H1 (cell line): ENCODE measurements at regions not wholly inside any gene's neighbourhood (a gene's known extent, or its start where the extent isn't known, plus 50 kb on each side); places are given as distances from the start of the nearest gene placed in this dataset.

Source experiments
- ASH2L ChIP-seq: fragments of 200-600, 300-600 bp; sonication (generic); IDR thresholded peaks from one replicate; pipeline ENCODE4 v1.7.1; 2017; ENCODE audit warnings: low read length
- CTCF ChIP-seq, 3 experiments: IDR thresholded peaks; 1 replicate in 2 of 3; 2 replicates in 1 of 3; pipeline versions ENCODE4 v1.5.1 to v1.6.1; 2011; ENCODE audit warnings: low read length in 3 of 3, mild to moderate bottlenecking in 3 of 3, inconsistent platforms in 2 of 3, low read depth in 1 of 3, moderate library complexity in 1 of 3; ENCODE audit not compliant: insufficient read depth in 1 of 3; ENCODE audit errors: control extremely low read depth in 1 of 3
- E2F6 ChIP-seq: IDR thresholded peaks from 2 replicates; pipeline ENCODE4 v1.6.1; 2012; ENCODE audit warnings: inconsistent platforms
- POLR2AphosphoS5 ChIP-seq: IDR thresholded peaks from 2 replicates; pipeline ENCODE4 v1.6.1; 2011; ENCODE audit warnings: low read depth, low read length
- RNF2 ChIP-seq: fragments of 200-900, 300-1000 bp; sonication (generic); IDR thresholded peaks from 2 replicates; pipeline ENCODE4 v1.7.1; 2016; ENCODE audit warnings: borderline replicate concordance, low read depth, mild to moderate bottlenecking, antibody characterized with exemption, low read length; ENCODE audit not compliant: poor library complexity, severe bottlenecking; ENCODE audit errors: missing control alignments
- SAP30 ChIP-seq: fragments of 300-600 bp; sonication (generic); IDR thresholded peaks from 2 replicates; pipeline ENCODE4 v1.7.1; 2012; ENCODE audit warnings: low read length, moderate library complexity, mild to moderate bottlenecking, inconsistent platforms; ENCODE audit not compliant: insufficient read depth, insufficient replicate concordance
- SIN3A ChIP-seq, 2 experiments: IDR thresholded peaks in 1 of 2; conservative IDR thresholded peaks in 1 of 2; 2 replicates each; pipeline ENCODE4 v1.6.1; 2011 to 2012; ENCODE audit warnings: low read length in 2 of 2, improper control_type of control experiment in 1 of 2, low read depth in 1 of 2, mild to moderate bottlenecking in 1 of 2
- SP2 ChIP-seq: IDR thresholded peaks from 2 replicates; pipeline ENCODE4 v1.6.1; 2012; ENCODE audit warnings: mild to moderate bottlenecking, low read length, inconsistent platforms
- SUZ12 ChIP-seq: fragments of 200-600 bp; sonication (generic); IDR thresholded peaks from 2 replicates; pipeline ENCODE4 v1.6.1; 2012; ENCODE audit warnings: mild to moderate bottlenecking, inconsistent platforms, low read length, moderate library complexity, mixed read lengths
- TBP ChIP-seq: IDR thresholded peaks from 2 replicates; pipeline ENCODE4 v1.6.1; 2011; ENCODE audit warnings: low read depth, low read length, improper control_type of control experiment
- TCF12 ChIP-seq: IDR thresholded peaks from 2 replicates; pipeline ENCODE4 v1.6.1; 2011; ENCODE audit warnings: low read depth, mild to moderate bottlenecking, low read length

GRCh38 chr10:78177491-78178185 lies 144.0 kb downstream of the RPS24 start (continued):
- TF ChIP-seq E2F6 (no peak), POLR2AphosphoS5 (no peak), TBP (no peak), RNF2 (no peak), SAP30 (no peak), ASH2L (no peak), TCF12 (no peak), SUZ12 (no peak), SIN3A (conservative IDR thresholded peaks at IDR 0.05 in 1 of 2, IDR thresholded peaks at IDR 0.05 in 1 of 2; ENCODE audit: low read depth in 1 of 2, low read length in 2 of 2) (no peak), CTCF (IDR thresholded peaks at IDR 0.05; ENCODE audit: control extremely low read depth in 1 of 3, insufficient read depth in 1 of 3, low read depth in 1 of 3, low read length in 3 of 3) (no peak), SP2 (no peak)
